Chondrocyte (in vitro differentiated cells): ENCODE measurements at regions not wholly inside any gene's neighbourhood (a gene's known extent, or its start where the extent isn't known, plus 50 kb on each side); places are given as distances from the start of the nearest gene placed in this dataset.

ENCODE experiments used
- DNase-seq: peaks from one replicate; pipeline ENCODE4 v3.0.0; 2021; ENCODE audit warnings: mixed read lengths, low spot score
- H3K27ac Mint-ChIP-seq: one replicate; pipeline ENCODE4 v1.8.0; 2021; ENCODE audit warnings: mild to moderate bottlenecking, moderate library complexity, mixed read lengths; ENCODE audit not compliant: unreplicated experiment
- H3K27me3 Mint-ChIP-seq: 2 replicates; pipeline ENCODE4 v1.8.0; 2021; ENCODE audit warnings: low read depth, mixed read lengths
- H3K36me3 Mint-ChIP-seq: 2 replicates; pipeline ENCODE4 v1.8.0; 2021; ENCODE audit warnings: low read depth, mixed read lengths
- H3K4me1 Mint-ChIP-seq: 2 replicates; pipeline ENCODE4 v1.8.0; 2021; ENCODE audit warnings: low read depth, mild to moderate bottlenecking, mixed read lengths
- H3K4me3 Mint-ChIP-seq: one replicate; pipeline ENCODE4 v1.8.0; 2021; ENCODE audit warnings: mild to moderate bottlenecking, moderate library complexity, mixed read lengths; ENCODE audit not compliant: unreplicated experiment
- H3K9me3 Mint-ChIP-seq: 2 replicates; pipeline ENCODE4 v1.8.0; 2021; ENCODE audit warnings: low read depth, mixed read lengths
- TF ChIP-seq, protein P1 (sequence below): fragments of 200-600 bp; sonication (generic); IDR thresholded peaks from 2 replicates; pipeline ENCODE4 v1.5.0; 2021; ENCODE audit warnings: antibody characterized with exemption, mild to moderate bottlenecking, moderate library complexity

DNA sequence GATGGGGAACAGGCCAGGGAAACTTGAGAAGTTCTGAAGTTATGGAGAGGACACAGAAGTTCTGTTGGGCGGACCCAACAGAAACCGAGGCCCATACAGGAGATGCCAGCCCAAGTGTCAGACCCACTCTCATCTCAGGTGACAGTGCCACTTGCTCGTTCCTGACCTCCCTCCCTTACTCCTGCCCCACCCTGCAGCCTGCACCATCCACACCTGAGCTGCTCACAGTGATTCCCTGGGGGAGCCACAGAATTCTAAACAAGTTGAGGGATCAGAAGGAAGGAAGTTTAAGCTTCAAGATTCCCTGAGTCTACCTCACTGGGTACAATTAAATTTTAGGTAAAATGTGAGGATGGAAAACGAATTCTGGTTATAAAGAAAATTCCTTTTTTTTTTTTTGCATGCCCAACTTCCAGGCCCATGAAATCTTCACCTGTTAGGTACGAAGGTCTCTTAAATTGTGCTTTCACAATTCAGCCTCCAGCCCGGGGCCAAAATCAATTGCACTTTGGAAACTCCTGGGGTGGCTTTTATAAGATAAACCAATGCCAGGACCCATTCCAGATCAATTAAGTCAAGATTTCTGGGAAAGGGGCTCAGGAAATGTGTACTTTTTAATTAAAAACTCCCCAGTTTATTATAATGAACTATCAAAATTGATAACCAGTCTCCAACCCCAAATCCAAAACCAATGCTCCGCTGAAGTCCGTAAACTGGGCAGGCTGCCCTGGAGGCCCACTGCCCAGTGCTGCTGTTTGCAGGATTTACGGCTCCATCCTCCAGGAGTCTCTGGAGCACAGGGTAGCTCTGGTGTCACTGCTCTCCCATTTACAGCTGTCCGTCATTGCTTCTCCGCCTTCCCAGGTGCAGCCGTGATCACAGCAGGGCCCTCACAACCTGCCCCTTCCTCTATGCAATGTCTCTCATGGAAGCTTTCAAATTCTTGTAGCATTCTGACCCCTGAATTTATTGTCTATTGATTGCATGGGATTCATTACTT lies 643.5 kb downstream of the UQCRFS1 start:
- H3K9me3 Mint-ChIP-seq = peaks cover 2% of the 10 kb centered on the region
- no peak overlapping the region for H3K4me3 Mint-ChIP-seq
- peaks cover 2% of the 10 kb centered on the region for H3K27me3 Mint-ChIP-seq
- no peak for DNase-seq
- H3K4me1 Mint-ChIP-seq = no peaks in the 10 kb centered on the region
- H3K27ac Mint-ChIP-seq = no peak overlapping the region
- TF ChIP-seq, protein P1, sequence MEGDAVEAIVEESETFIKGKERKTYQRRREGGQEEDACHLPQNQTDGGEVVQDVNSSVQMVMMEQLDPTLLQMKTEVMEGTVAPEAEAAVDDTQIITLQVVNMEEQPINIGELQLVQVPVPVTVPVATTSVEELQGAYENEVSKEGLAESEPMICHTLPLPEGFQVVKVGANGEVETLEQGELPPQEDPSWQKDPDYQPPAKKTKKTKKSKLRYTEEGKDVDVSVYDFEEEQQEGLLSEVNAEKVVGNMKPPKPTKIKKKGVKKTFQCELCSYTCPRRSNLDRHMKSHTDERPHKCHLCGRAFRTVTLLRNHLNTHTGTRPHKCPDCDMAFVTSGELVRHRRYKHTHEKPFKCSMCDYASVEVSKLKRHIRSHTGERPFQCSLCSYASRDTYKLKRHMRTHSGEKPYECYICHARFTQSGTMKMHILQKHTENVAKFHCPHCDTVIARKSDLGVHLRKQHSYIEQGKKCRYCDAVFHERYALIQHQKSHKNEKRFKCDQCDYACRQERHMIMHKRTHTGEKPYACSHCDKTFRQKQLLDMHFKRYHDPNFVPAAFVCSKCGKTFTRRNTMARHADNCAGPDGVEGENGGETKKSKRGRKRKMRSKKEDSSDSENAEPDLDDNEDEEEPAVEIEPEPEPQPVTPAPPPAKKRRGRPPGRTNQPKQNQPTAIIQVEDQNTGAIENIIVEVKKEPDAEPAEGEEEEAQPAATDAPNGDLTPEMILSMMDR = no peak
- no peaks in the 10 kb centered on the region for H3K36me3 Mint-ChIP-seq

- H3K4me3 Mint-ChIP-seq = no peak overlapping the region
- no peaks in the 10 kb centered on the region for H3K4me1 Mint-ChIP-seq
- no peaks in the 10 kb centered on the region for H3K36me3 Mint-ChIP-seq
- DNase-seq = no peak
- H3K27me3 Mint-ChIP-seq = peaks cover 4% of the 10 kb centered on the region
- no peak overlapping the region for H3K27ac Mint-ChIP-seq
- TF ChIP-seq, protein P1 = no peak
- H3K9me3 Mint-ChIP-seq = peaks cover 2% of the 10 kb centered on the region
Measured at GRCh38 chr19:28567834-28568233, 645.1 kb downstream of the UQCRFS1 start.

GRCh38 chr19:28563964-28564921 lies 648.7 kb downstream of the UQCRFS1 start:
- Mint-ChIP-seq H3K9me3 (peaks cover 2% of the 10 kb centered on the region), H3K4me3 (no peak overlapping the region), H3K27ac (no peak overlapping the region), H3K36me3 (no peaks in the 10 kb centered on the region), H3K4me1 (no peaks in the 10 kb centered on the region), H3K27me3 (peaks cover 11% of the 10 kb centered on the region)
- DNase-seq = no peak
- TF ChIP-seq, protein P1 = no peak

- H3K36me3 Mint-ChIP-seq = no peaks in the 10 kb centered on the region
- no peak for DNase-seq
- TF ChIP-seq, protein P1 = no peak
- no peak overlapping the region for H3K27ac Mint-ChIP-seq
- H3K27me3 Mint-ChIP-seq = peaks cover 11% of the 10 kb centered on the region
- no peaks in the 10 kb centered on the region for H3K4me1 Mint-ChIP-seq
- no peaks in the 10 kb centered on the region for H3K9me3 Mint-ChIP-seq
- no peak overlapping the region for H3K4me3 Mint-ChIP-seq
Measured at GRCh38 chr19:28560786-28561185, 652.2 kb downstream of the UQCRFS1 start.

GRCh38 chr19:28558783-28559182 lies 654.2 kb downstream of the UQCRFS1 start:
- Mint-ChIP-seq H3K36me3 (no peaks in the 10 kb centered on the region), H3K27me3 (peaks cover 7% of the 10 kb centered on the region), H3K27ac (no peak overlapping the region), H3K4me1 (no peaks in the 10 kb centered on the region), H3K4me3 (no peak overlapping the region), H3K9me3 (no peaks in the 10 kb centered on the region)
- DNase-seq = no peak
- TF ChIP-seq, protein P1 = no peak
